Karpas-422 (cell line): ENCODE measurements at regions not wholly inside any gene's neighbourhood (a gene's known extent, or its start where the extent isn't known, plus 50 kb on each side); places are given as distances from the start of the nearest gene placed in this dataset.

Experiments
- DNase-seq: peaks from one replicate; pipeline ENCODE4 v3.0.0-alpha.2; 2015
- H2AFZ ChIP-seq: fragments of 200-600 bp; sonication (generic); 2 replicates; pipeline ENCODE4 v1.6.1; 2014; ENCODE audit warnings: antibody characterized with exemption, low read length, mixed read lengths
- H3K27ac ChIP-seq: fragments of 200-600 bp; sonication (generic); 2 replicates; pipeline ENCODE4 v1.5.1; 2014; ENCODE audit warnings: mild to moderate bottlenecking, low read length, moderate library complexity
- H3K27me3 ChIP-seq: fragments of 200-600 bp; sonication (generic); 2 replicates; pipeline ENCODE4 v1.6.1; 2014; ENCODE audit warnings: low read length, mixed read lengths
- H3K36me3 ChIP-seq: fragments of 200-600 bp; sonication (generic); 2 replicates; pipeline ENCODE4 v1.6.1; 2014; ENCODE audit warnings: low read length, mixed read lengths; ENCODE audit not compliant: insufficient read depth
- H3K4me1 ChIP-seq: fragments of 200-600 bp; sonication (generic); 2 replicates; pipeline ENCODE4 v1.6.1; 2014; ENCODE audit warnings: mild to moderate bottlenecking, low read length, mixed read lengths
- H3K4me2 ChIP-seq: fragments of 200-600 bp; sonication (generic); 2 replicates; pipeline ENCODE4 v1.6.1; 2014; ENCODE audit warnings: low read length, low read depth, mild to moderate bottlenecking; ENCODE audit not compliant: poor library complexity, severe bottlenecking
- H3K4me3 ChIP-seq: fragments of 200-600 bp; sonication (generic); 2 replicates; pipeline ENCODE4 v1.5.1; 2014; ENCODE audit warnings: mild to moderate bottlenecking, antibody characterized with exemption, low read length, mixed read lengths
- H3K79me2 ChIP-seq: fragments of 200-600 bp; sonication (generic); 2 replicates; pipeline ENCODE4 v1.6.1; 2014; ENCODE audit warnings: mild to moderate bottlenecking, low read length, mixed read lengths
- H3K9ac ChIP-seq: fragments of 200-600 bp; sonication (generic); 2 replicates; pipeline ENCODE4 v1.6.0; 2014; ENCODE audit warnings: low read length
- H3K9me2 ChIP-seq: fragments of 200-600 bp; sonication (generic), shearing (Covaris generic); replicated peaks from 2 replicates; pipeline ENCODE4 v1.6.0; 2014; ENCODE audit warnings: mild to moderate bottlenecking, low read length, moderate library complexity; ENCODE audit not compliant: insufficient read depth
- H3K9me3 ChIP-seq: fragments of 300-700, 200-600 bp; sonication (generic); 2 replicates; pipeline ENCODE4 v1.6.1; 2014; ENCODE audit warnings: low read length, mixed read lengths
- H4K20me1 ChIP-seq: fragments of 200-600 bp; sonication (generic); 2 replicates; pipeline ENCODE4 v1.6.1; 2014; ENCODE audit warnings: mild to moderate bottlenecking, antibody characterized with exemption, low read length, low read depth; ENCODE audit not compliant: insufficient read depth

DNA sequence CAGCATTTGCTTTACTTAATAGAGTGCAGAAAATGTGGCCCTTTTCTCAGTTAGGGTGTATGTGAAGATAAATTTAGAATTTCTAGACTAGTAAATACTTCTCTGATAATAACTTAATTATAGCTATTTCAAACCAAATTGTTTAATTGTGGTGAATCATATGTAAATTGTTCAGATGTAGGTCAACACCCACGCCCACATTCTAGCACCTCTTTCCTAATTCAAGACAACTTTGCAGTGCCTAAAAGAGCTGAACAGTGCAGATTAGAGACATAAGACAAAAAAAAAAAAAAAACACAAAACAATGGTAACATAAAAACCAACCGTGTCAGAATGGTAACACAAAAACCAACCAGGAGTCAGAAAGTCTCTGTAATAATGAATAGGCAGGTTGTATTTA, 758.3 kb downstream of the USP25 start:
- no peaks in the 10 kb centered on the region for H3K27me3 ChIP-seq
- no peaks in the 10 kb centered on the region for H3K9me2 ChIP-seq
- no peak for DNase-seq
- H3K27ac ChIP-seq = no peak overlapping the region
- H3K9me3 ChIP-seq = peaks cover 40% of the 10 kb centered on the region
- H2AFZ ChIP-seq = no peak overlapping the region
- no peaks in the 10 kb centered on the region for H3K36me3 ChIP-seq
- no peaks in the 10 kb centered on the region for H4K20me1 ChIP-seq
- no peak overlapping the region for H3K4me2 ChIP-seq
- no peaks in the 10 kb centered on the region for H3K79me2 ChIP-seq
- H3K4me1 ChIP-seq = no peaks in the 10 kb centered on the region
- H3K4me3 ChIP-seq = no peak overlapping the region
- no peak overlapping the region for H3K9ac ChIP-seq

DNA sequence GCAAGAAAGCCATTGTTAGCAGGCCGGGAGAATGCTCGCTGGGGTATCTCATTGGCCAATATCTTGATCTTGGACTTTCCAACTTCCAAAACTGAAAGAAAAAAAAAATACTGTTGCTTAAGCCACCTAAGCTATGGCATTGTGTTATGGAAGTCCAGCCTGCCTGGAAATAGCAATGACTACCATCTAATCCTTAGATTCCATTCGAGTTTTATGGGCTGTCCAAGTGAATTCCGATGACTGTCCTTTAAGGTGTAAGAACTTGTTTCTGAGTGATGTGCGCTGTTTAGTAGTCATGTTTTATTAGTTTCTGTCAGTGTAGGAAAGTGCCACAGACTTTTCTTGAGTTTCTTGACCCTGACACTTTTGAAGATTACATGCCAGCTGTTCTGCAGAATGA, 762.6 kb downstream of the USP25 start:
- no peak overlapping the region for H3K4me3 ChIP-seq
- DNase-seq = no peak
- H3K4me2 ChIP-seq = no peak overlapping the region
- H4K20me1 ChIP-seq = no peaks in the 10 kb centered on the region
- no peaks in the 10 kb centered on the region for H3K36me3 ChIP-seq
- H3K27ac ChIP-seq = no peak overlapping the region
- H3K4me1 ChIP-seq = no peaks in the 10 kb centered on the region
- H3K9ac ChIP-seq = no peak overlapping the region
- H3K9me2 ChIP-seq = no peaks in the 10 kb centered on the region
- H3K9me3 ChIP-seq = peaks cover 45% of the 10 kb centered on the region
- H3K79me2 ChIP-seq = no peaks in the 10 kb centered on the region
- no peak overlapping the region for H2AFZ ChIP-seq
- no peaks in the 10 kb centered on the region for H3K27me3 ChIP-seq

- Histone ChIP-seq H3K27me3 (no peaks in the 10 kb centered on the region), H3K36me3 (no peaks in the 10 kb centered on the region), H3K4me2 (no peak overlapping the region), H3K9me3 (peaks cover 44% of the 10 kb centered on the region), H3K9ac (no peak overlapping the region), H2AFZ (no peak overlapping the region), H3K79me2 (no peaks in the 10 kb centered on the region), H3K9me2 (no peaks in the 10 kb centered on the region), H3K4me1 (no peaks in the 10 kb centered on the region), H3K4me3 (no peak overlapping the region), H3K27ac (no peak overlapping the region), H4K20me1 (no peaks in the 10 kb centered on the region)
- no peak for DNase-seq
These were observed 763.1 kb downstream of the USP25 start for GRCh38 chr21:16492892-16493291.

GRCh38 chr21:16496609-16497008, 766.8 kb downstream of the USP25 start:
- Histone ChIP-seq H3K9ac (no peak overlapping the region), H3K79me2 (no peaks in the 10 kb centered on the region), H3K27me3 (no peaks in the 10 kb centered on the region), H2AFZ (no peak overlapping the region), H3K27ac (no peak overlapping the region), H3K36me3 (no peaks in the 10 kb centered on the region), H3K4me3 (no peak overlapping the region), H4K20me1 (no peaks in the 10 kb centered on the region), H3K4me2 (no peak overlapping the region), H3K9me3 (peaks cover 35% of the 10 kb centered on the region), H3K4me1 (no peaks in the 10 kb centered on the region), H3K9me2 (no peaks in the 10 kb centered on the region)
- DNase-seq = no peak

- Histone ChIP-seq H3K27ac (no peak overlapping the region), H3K9me2 (no peaks in the 10 kb centered on the region), H3K36me3 (no peaks in the 10 kb centered on the region), H3K79me2 (no peaks in the 10 kb centered on the region), H3K9ac (no peak overlapping the region), H3K4me1 (no peaks in the 10 kb centered on the region), H3K4me3 (no peak overlapping the region), H3K4me2 (no peak overlapping the region), H4K20me1 (no peaks in the 10 kb centered on the region), H3K27me3 (no peaks in the 10 kb centered on the region), H2AFZ (no peak overlapping the region), H3K9me3 (peaks cover 21% of the 10 kb centered on the region)
- DNase-seq = no peak
These were observed 770.5 kb downstream of the USP25 start for GRCh38 chr21:16500271-16500670.

DNA sequence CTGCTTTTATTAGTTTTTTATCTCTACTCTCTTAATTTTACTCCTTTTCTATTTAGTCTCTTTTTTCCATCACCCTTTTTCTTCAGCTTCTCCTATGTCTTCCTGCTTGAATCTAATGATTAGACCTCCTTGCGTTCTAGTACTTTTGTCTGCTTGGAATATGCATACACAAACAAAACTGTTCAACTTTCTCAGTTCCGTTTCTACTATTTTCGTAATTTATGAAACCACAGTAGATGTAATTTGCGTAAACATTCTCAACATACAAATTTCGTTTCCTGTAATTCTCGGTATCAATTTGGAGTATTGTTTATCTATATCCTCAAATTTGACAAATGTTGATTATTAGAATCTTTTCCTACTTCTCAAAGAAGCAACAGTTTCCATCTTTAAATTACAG, 772.5 kb downstream of the USP25 start:
- DNase-seq = no peak
- Histone ChIP-seq H3K27me3 (no peaks in the 10 kb centered on the region), H3K4me2 (no peak overlapping the region), H3K4me1 (no peaks in the 10 kb centered on the region), H3K9me2 (no peaks in the 10 kb centered on the region), H3K9me3 (peaks cover 22% of the 10 kb centered on the region), H3K27ac (no peak overlapping the region), H4K20me1 (no peaks in the 10 kb centered on the region), H3K36me3 (no peaks in the 10 kb centered on the region), H3K4me3 (no peak overlapping the region), H3K9ac (no peak overlapping the region), H2AFZ (no peak overlapping the region), H3K79me2 (no peaks in the 10 kb centered on the region)

DNA sequence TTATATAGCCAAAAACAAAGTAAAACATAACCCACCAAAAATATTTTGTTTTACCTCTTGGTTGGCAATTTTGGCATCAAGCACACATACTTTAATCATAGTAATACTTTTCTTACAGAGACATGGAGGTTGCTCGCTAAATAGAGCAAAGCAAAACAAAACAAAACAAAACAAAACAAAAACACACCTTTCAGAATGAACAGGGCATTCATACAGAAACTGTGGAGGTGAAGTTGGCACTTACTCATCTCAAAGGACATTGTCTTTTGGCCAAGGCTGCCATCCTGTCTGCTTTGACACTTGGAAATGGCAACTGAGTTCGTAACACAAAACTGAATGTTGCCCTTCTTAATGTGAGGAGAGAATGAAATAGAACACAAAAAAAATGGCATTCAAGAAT, 773.1 kb downstream of the USP25 start:
- no peak overlapping the region for H3K9ac ChIP-seq
- no peaks in the 10 kb centered on the region for H3K9me2 ChIP-seq
- H2AFZ ChIP-seq = no peak overlapping the region
- H3K4me1 ChIP-seq = no peaks in the 10 kb centered on the region
- no peaks in the 10 kb centered on the region for H3K79me2 ChIP-seq
- H4K20me1 ChIP-seq = no peaks in the 10 kb centered on the region
- no peak for DNase-seq
- no peaks in the 10 kb centered on the region for H3K27me3 ChIP-seq
- no peak overlapping the region for H3K4me3 ChIP-seq
- no peaks in the 10 kb centered on the region for H3K36me3 ChIP-seq
- H3K9me3 ChIP-seq = peaks cover 22% of the 10 kb centered on the region
- no peak overlapping the region for H3K4me2 ChIP-seq
- H3K27ac ChIP-seq = no peak overlapping the region

- no peak overlapping the region for H3K4me3 ChIP-seq
- peaks cover 22% of the 10 kb centered on the region; the same call in 1 of the 2 replicates for H3K9me3 ChIP-seq
- no peaks in the 10 kb centered on the region for H3K9me2 ChIP-seq
- H3K36me3 ChIP-seq = no peaks in the 10 kb centered on the region
- H3K4me2 ChIP-seq = no peak overlapping the region
- H3K79me2 ChIP-seq = no peaks in the 10 kb centered on the region
- H2AFZ ChIP-seq = no peak overlapping the region
- no peaks in the 10 kb centered on the region for H3K27me3 ChIP-seq
- no peaks in the 10 kb centered on the region for H4K20me1 ChIP-seq
- no peak overlapping the region for H3K27ac ChIP-seq
- H3K4me1 ChIP-seq = no peaks in the 10 kb centered on the region
- no peak overlapping the region for H3K9ac ChIP-seq
- no peak for DNase-seq
These were observed 774.5 kb downstream of the USP25 start for GRCh38 chr21:16504281-16504680.

GRCh38 chr21:16504766-16505165, 775.0 kb downstream of the USP25 start:
- Histone ChIP-seq H3K4me2 (no peak overlapping the region), H3K27me3 (no peaks in the 10 kb centered on the region), H3K36me3 (no peaks in the 10 kb centered on the region), H3K4me1 (no peaks in the 10 kb centered on the region), H4K20me1 (no peaks in the 10 kb centered on the region), H3K9ac (no peak overlapping the region), H3K79me2 (no peaks in the 10 kb centered on the region), H3K4me3 (no peak overlapping the region), H3K9me3 (peaks cover 20% of the 10 kb centered on the region; the same call in 1 of the 2 replicates), H2AFZ (no peak overlapping the region), H3K27ac (no peak overlapping the region), H3K9me2 (no peaks in the 10 kb centered on the region)
- DNase-seq = no peak
